ENCODE measurements at regions not wholly inside any gene's neighbourhood (a gene's known extent, or its start where the extent isn't known, plus 50 kb on each side); places are given as distances from the start of the nearest gene placed in this dataset.

GRCh38 chr14:55740649-55740989 lies 160.6 kb downstream of the KTN1 start:
- TF ChIP-seq YY1 (IDR thresholded peaks at IDR 0.05; ENCODE audit: insufficient read depth, insufficient read length) (no peak), ZNF274 (IDR thresholded peaks at IDR 0.05; ENCODE audit: low read depth, low read length) (no peak)
